GM12878 (cell line): ENCODE measurements at regions not wholly inside any gene's neighbourhood (a gene's known extent, or its start where the extent isn't known, plus 50 kb on each side); places are given as distances from the start of the nearest gene placed in this dataset.

Experiments used
- ATAC-seq: fragments of 200-7000 bp; cut with Tn5 transposase; 3 replicates; pipeline ENCODE4 v1.9.1; 2020; ENCODE audit warnings: mild to moderate bottlenecking, moderate library complexity
- BruUV-seq: library from RNA; stranded (reverse); fragments of 400-500 nt; replicated peaks from 2 replicates; lab custom pipeline; 2021; lab: Mats Ljungman, UMichigan
- CTCF ChIA-PET: fragments of 300-600 bp; sonication (Branson Sonifier 250); formaldehyde crosslinking; extraction: SDS; loops from one replicate; lab custom pipeline; 2021; ENCODE audit warnings: inconsistent platforms; lab: Yijun Ruan, JAX
- POLR2A ChIA-PET: fragments of 350-600 bp; formaldehyde crosslinking; extraction: SDS; loops from one replicate; lab custom pipeline; 2021; ENCODE audit warnings: inconsistent platforms; lab: Charles Lee
- RAD21 ChIA-PET: fragments of 300-600 bp; sonication (Branson Sonifier 250); formaldehyde crosslinking; loops from one replicate; lab custom pipeline; 2023; ENCODE audit warnings: antibody characterized with exemption; ENCODE audit not compliant: unreplicated experiment; lab: Charles Lee
- SMC1A ChIA-PET: fragments of 300-600 bp; sonication (Branson Sonifier 250); formaldehyde crosslinking; loops from one replicate; lab custom pipeline; 2023; ENCODE audit not compliant: unreplicated experiment, uncharacterized antibody; lab: Charles Lee
- DNase-seq: peaks from one replicate; pipeline ENCODE4 v3.0.0-alpha.2; 2011; ENCODE audit warnings: low read depth, low spot score
- FAIRE-seq: peaks from 3 replicates; lab custom pipeline; 2011; peaks lifted over from hg19 to GRCh38; lab: Jason Lieb, UNC
- H2AFZ ChIP-seq: 2 replicates; pipeline ENCODE4 v1.6.0; 2011; ENCODE audit warnings: low read depth, low read length, control low read depth; ENCODE audit not compliant: control insufficient read depth
- H3K27ac ChIP-seq: 2 replicates; pipeline ENCODE4 v1.5.1; 2011; ENCODE audit warnings: control low read depth; ENCODE audit not compliant: control insufficient read depth, insufficient read depth
- H3K27me3 ChIP-seq, 2 experiments: replicated peaks in 1 of 2; 2 replicates each; pipeline versions ENCODE4 v1.6.0 to v1.6.1; 2011; ENCODE audit warnings: low read length in 1 of 2; ENCODE audit not compliant: control insufficient read depth in 2 of 2, insufficient read depth in 2 of 2
- H3K36me3 ChIP-seq, 2 experiments: 2 replicates each; pipeline ENCODE4 v1.5.1; 2011; ENCODE audit warnings: low read length in 1 of 2; ENCODE audit not compliant: control insufficient read depth in 2 of 2, insufficient read depth in 2 of 2
- H3K4me1 ChIP-seq: 2 replicates; pipeline ENCODE4 v1.6.1; 2011; ENCODE audit warnings: mild to moderate bottlenecking, low read length, moderate library complexity, mixed read lengths; ENCODE audit not compliant: control insufficient read depth, insufficient read depth
- H3K4me2 ChIP-seq: 2 replicates; pipeline ENCODE4 v1.6.0; 2011; ENCODE audit warnings: control low read depth; ENCODE audit not compliant: control insufficient read depth, insufficient read depth
- H3K4me3 ChIP-seq: fragments of 200-600 bp; sonication (generic); 2 replicates; pipeline ENCODE4 v1.5.1; 2016
- H3K79me2 ChIP-seq: 2 replicates; pipeline ENCODE4 v1.6.0; 2011; ENCODE audit warnings: low read length; ENCODE audit not compliant: control insufficient read depth, insufficient read depth
- H3K9ac ChIP-seq: 2 replicates; pipeline ENCODE4 v1.8.0; 2011; ENCODE audit warnings: low read length, control low read depth, mixed read lengths; ENCODE audit not compliant: control insufficient read depth, insufficient read depth
- H3K9me3 ChIP-seq: replicated peaks from 3 replicates; pipeline ENCODE4 v1.5.1; 2011; ENCODE audit warnings: mild to moderate bottlenecking, low read length; ENCODE audit not compliant: control insufficient read depth, insufficient read depth
- H4K20me1 ChIP-seq: 2 replicates; pipeline ENCODE4 v1.6.0; 2011; ENCODE audit not compliant: control insufficient read depth, insufficient read depth
- IKZF2 ChIP-seq, 2 experiments: fragments of 450-650 bp; IDR thresholded peaks; 2 replicates each; pipeline ENCODE4 v1.6.1; 2017; ENCODE audit warnings: mild to moderate bottlenecking in 2 of 2, moderate library complexity in 2 of 2
- NBN ChIP-seq: fragments of 450-650 bp; IDR thresholded peaks from 2 replicates; pipeline ENCODE4 v1.6.1; 2016
- NR2C2 ChIP-seq: IDR thresholded peaks from 2 replicates; pipeline ENCODE4 v1.6.1; 2011; ENCODE audit warnings: borderline replicate concordance, low read depth; ENCODE audit not compliant: control insufficient read depth, insufficient read length
- SP1 ChIP-seq: IDR thresholded peaks from one replicate; pipeline ENCODE4 v1.6.1; 2011; ENCODE audit warnings: low read depth, low read length
- TAF1 ChIP-seq: IDR thresholded peaks from 2 replicates; pipeline ENCODE4 v1.6.1; 2011; ENCODE audit warnings: mild to moderate bottlenecking, low read depth, low read length, borderline replicate concordance
- TCF3 ChIP-seq: IDR thresholded peaks from 2 replicates; pipeline ENCODE4 v1.6.1; 2012; ENCODE audit warnings: low read depth, mild to moderate bottlenecking, low read length, borderline replicate concordance; ENCODE audit not compliant: insufficient read depth
- TCF7 ChIP-seq: IDR thresholded peaks from 2 replicates; pipeline ENCODE4 v1.6.1; 2014; ENCODE audit warnings: antibody characterized with exemption, borderline replicate concordance
- WRNIP1 ChIP-seq: IDR thresholded peaks from 2 replicates; pipeline ENCODE4 v1.6.1; 2011; ENCODE audit warnings: low read depth, low read length, improper control_type of control experiment, borderline replicate concordance
- YY1 ChIP-seq: IDR thresholded peaks from 2 replicates; pipeline ENCODE4 v1.6.1; 2011; ENCODE audit warnings: low read depth, mild to moderate bottlenecking, low read length
- ZNF207 ChIP-seq: fragments of 450-650 bp; IDR thresholded peaks from 2 replicates; pipeline ENCODE4 v1.6.1; 2014; ENCODE audit warnings: antibody characterized with exemption, mild to moderate bottlenecking, borderline replicate concordance
- ZNF274 ChIP-seq: IDR thresholded peaks from one replicate; pipeline ENCODE4 v1.8.0; 2011; ENCODE audit not compliant: insufficient read length, insufficient read depth
- WGBS: methylation state at CpG from one replicate; pipeline ENCODE4 v1.1.6; 2016; ENCODE audit warnings: low lambda C conversion rate; ENCODE audit not compliant: insufficient replicate concordance, insufficient coverage; ENCODE audit errors: missing lambda C conversion rate; 5-methylcytosine and 5-hydroxymethylcytosine counted together
- in situ Hi-C: fragments of 300-500 bp; cut with MboI; formaldehyde crosslinking; loops from 9 replicates; pipeline ENCODE4 v1.14.3; 2018; ENCODE audit warnings: mixed read lengths
- intact Hi-C: fragments of 100-400 bp; cut with micrococcal nuclease; formaldehyde crosslinking; loops from one replicate; pipeline ENCODE4 v1.14.2; 2022; ENCODE audit not compliant: unreplicated experiment
- TF ChIP-seq, protein P1 (sequence below): IDR thresholded peaks from 2 replicates; pipeline ENCODE4 v1.6.1; 2011; ENCODE audit warnings: low read depth, mild to moderate bottlenecking, low read length, moderate library complexity, borderline replicate concordance; ENCODE audit errors: extremely low read depth
- TF ChIP-seq, protein P2 (sequence below): IDR thresholded peaks from 2 replicates; pipeline ENCODE4 v1.6.1; 2011; ENCODE audit warnings: mild to moderate bottlenecking, low read depth, low read length, moderate library complexity; ENCODE audit not compliant: insufficient replicate concordance
- TF ChIP-seq, protein P3 (sequence below): IDR thresholded peaks from 2 replicates; pipeline ENCODE4 v1.6.1; 2012; ENCODE audit warnings: low read depth, low read length, improper control_type of control experiment
- TF ChIP-seq, protein P4 (sequence below): fragments of 150-350 bp; IDR thresholded peaks from 2 replicates; pipeline ENCODE4 v1.6.1; 2016; ENCODE audit warnings: low read depth, low read length
- TF ChIP-seq, protein P5 (sequence below): fragments of 450-650 bp; IDR thresholded peaks from 2 replicates; pipeline ENCODE4 v1.6.1; 2017; ENCODE audit warnings: borderline replicate concordance

DNA sequence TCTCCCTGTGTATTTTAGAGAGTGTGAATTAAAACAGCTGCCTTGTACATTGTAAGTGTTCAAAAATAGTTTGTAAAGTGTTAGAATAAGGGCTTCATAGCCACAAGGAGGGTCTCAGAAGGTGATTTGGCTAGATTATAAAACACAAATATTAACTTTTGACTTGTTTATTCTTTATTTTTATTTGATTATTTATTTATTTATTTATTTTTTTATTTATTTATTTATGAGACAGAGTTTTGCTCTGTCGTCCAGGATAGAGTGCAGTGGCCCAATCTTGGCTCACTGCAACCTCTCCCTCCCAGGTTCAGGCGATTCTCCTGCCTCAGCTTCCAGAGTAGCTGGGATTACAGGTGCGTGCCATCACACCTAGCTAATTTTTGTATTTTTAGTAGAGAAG is 111.5 kb upstream of the RBFOX1 start (continued):
- TF ChIP-seq, protein P1, sequence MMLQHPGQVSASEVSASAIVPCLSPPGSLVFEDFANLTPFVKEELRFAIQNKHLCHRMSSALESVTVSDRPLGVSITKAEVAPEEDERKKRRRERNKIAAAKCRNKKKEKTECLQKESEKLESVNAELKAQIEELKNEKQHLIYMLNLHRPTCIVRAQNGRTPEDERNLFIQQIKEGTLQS, result no peak
- TF ChIP-seq IKZF2 (IDR thresholded peaks at IDR 0.05), result no peak
- no peak for TF ChIP-seq ZNF274
- TF ChIP-seq ZNF207, result no peak
- no peak for TF ChIP-seq NR2C2
- TF ChIP-seq, protein P2, sequence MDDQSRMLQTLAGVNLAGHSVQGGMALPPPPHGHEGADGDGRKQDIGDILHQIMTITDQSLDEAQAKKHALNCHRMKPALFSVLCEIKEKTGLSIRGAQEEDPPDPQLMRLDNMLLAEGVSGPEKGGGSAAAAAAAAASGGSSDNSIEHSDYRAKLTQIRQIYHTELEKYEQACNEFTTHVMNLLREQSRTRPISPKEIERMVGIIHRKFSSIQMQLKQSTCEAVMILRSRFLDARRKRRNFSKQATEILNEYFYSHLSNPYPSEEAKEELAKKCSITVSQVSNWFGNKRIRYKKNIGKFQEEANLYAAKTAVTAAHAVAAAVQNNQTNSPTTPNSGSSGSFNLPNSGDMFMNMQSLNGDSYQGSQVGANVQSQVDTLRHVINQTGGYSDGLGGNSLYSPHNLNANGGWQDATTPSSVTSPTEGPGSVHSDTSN, result no peak
- TF ChIP-seq SP1, result no peak

DNA sequence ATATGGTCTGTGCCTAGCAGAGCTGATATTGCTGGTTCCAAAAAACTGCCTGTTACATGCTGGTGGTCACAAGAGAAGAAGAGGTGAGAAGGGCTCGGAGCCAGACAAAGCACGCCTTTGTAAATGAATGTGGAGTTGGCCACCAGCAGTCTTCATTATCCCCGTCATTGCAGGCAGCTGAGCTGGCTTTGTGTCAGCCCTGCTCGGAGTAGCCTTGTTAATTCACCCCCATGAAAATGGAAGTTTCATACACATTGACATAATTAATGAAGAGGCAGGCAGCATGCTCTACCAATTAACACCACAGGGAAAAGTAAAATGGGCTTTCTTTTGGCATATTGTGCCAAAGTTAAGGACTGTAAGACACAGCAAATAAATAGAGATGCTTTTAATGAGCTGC is 113.7 kb upstream of the RBFOX1 start:
- DNase-seq, result no peak
- H2AFZ ChIP-seq, result no peak overlapping the region
- no peak overlapping the region for H3K9ac ChIP-seq
- H3K27me3 ChIP-seq, result no peaks in the 10 kb centered on the region
- H3K27ac ChIP-seq, result no peak overlapping the region
- no peaks in the 10 kb centered on the region for H3K4me1 ChIP-seq
- no peaks in the 10 kb centered on the region for H3K79me2 ChIP-seq
- no TSS peak for BruUV-seq
- SMC1A ChIA-PET, result no interaction called here
- intact Hi-C loops (no loop called here), in situ Hi-C loops (no loop called here)
- POLR2A ChIA-PET, result no interaction called here
- CTCF ChIA-PET, result no interaction called here
- RAD21 ChIA-PET, result no interaction called here
- 9% methylated on average over 4 of the region's 4 CpGs for WGBS
- ATAC-seq, result no peak
- no peaks in the 10 kb centered on the region for H3K36me3 ChIP-seq
- H4K20me1 ChIP-seq, result no peaks in the 10 kb centered on the region
- no peak overlapping the region for H3K4me2 ChIP-seq
- no peaks in the 10 kb centered on the region; the same call in 2 of the 3 replicates for H3K9me3 ChIP-seq
- no peak overlapping the region for H3K4me3 ChIP-seq
- no peak for FAIRE-seq
- TF ChIP-seq TCF7, result no peak
- no peak for TF ChIP-seq YY1
- no peak for TF ChIP-seq TCF3
- TF ChIP-seq, protein P1, result no peak
- TF ChIP-seq, protein P3, sequence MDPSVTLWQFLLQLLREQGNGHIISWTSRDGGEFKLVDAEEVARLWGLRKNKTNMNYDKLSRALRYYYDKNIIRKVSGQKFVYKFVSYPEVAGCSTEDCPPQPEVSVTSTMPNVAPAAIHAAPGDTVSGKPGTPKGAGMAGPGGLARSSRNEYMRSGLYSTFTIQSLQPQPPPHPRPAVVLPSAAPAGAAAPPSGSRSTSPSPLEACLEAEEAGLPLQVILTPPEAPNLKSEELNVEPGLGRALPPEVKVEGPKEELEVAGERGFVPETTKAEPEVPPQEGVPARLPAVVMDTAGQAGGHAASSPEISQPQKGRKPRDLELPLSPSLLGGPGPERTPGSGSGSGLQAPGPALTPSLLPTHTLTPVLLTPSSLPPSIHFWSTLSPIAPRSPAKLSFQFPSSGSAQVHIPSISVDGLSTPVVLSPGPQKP, result no peak
- TF ChIP-seq TAF1, result no peak
- no peak for TF ChIP-seq NBN
- TF ChIP-seq, protein P4, sequence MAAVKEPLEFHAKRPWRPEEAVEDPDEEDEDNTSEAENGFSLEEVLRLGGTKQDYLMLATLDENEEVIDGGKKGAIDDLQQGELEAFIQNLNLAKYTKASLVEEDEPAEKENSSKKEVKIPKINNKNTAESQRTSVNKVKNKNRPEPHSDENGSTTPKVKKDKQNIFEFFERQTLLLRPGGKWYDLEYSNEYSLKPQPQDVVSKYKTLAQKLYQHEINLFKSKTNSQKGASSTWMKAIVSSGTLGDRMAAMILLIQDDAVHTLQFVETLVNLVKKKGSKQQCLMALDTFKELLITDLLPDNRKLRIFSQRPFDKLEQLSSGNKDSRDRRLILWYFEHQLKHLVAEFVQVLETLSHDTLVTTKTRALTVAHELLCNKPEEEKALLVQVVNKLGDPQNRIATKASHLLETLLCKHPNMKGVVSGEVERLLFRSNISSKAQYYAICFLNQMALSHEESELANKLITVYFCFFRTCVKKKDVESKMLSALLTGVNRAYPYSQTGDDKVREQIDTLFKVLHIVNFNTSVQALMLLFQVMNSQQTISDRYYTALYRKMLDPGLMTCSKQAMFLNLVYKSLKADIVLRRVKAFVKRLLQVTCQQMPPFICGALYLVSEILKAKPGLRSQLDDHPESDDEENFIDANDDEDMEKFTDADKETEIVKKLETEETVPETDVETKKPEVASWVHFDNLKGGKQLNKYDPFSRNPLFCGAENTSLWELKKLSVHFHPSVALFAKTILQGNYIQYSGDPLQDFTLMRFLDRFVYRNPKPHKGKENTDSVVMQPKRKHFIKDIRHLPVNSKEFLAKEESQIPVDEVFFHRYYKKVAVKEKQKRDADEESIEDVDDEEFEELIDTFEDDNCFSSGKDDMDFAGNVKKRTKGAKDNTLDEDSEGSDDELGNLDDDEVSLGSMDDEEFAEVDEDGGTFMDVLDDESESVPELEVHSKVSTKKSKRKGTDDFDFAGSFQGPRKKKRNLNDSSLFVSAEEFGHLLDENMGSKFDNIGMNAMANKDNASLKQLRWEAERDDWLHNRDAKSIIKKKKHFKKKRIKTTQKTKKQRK, result no peak
- no peak for TF ChIP-seq WRNIP1
- TF ChIP-seq, protein P5, sequence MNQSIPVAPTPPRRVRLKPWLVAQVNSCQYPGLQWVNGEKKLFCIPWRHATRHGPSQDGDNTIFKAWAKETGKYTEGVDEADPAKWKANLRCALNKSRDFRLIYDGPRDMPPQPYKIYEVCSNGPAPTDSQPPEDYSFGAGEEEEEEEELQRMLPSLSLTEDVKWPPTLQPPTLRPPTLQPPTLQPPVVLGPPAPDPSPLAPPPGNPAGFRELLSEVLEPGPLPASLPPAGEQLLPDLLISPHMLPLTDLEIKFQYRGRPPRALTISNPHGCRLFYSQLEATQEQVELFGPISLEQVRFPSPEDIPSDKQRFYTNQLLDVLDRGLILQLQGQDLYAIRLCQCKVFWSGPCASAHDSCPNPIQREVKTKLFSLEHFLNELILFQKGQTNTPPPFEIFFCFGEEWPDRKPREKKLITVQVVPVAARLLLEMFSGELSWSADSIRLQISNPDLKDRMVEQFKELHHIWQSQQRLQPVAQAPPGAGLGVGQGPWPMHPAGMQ, result no peak
